ENCODE measurements at regions not wholly inside any gene's neighbourhood (a gene's known extent, or its start where the extent isn't known, plus 50 kb on each side); places are given as distances from the start of the nearest gene placed in this dataset.

DNA sequence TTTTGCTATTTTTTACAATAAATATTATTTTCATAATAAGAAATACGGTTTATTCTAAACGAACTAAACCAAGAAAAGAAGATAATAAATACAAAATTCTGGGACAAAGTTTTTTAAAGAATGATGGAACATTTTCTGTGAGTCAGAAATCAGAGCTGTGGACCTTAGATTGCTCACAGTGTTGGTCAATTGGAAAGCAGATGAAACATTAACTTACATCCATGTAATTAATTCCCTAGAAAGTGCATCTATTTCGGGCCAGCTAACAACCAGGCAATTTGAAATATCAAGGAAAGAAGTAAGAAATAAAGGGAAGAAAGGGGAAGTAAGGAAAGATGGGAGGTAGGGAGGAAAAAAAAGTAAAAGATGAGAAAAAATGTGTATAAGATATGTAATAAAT, 1569.8 kb upstream of the TENM4 start:
- TF ChIP-seq, protein P1, sequence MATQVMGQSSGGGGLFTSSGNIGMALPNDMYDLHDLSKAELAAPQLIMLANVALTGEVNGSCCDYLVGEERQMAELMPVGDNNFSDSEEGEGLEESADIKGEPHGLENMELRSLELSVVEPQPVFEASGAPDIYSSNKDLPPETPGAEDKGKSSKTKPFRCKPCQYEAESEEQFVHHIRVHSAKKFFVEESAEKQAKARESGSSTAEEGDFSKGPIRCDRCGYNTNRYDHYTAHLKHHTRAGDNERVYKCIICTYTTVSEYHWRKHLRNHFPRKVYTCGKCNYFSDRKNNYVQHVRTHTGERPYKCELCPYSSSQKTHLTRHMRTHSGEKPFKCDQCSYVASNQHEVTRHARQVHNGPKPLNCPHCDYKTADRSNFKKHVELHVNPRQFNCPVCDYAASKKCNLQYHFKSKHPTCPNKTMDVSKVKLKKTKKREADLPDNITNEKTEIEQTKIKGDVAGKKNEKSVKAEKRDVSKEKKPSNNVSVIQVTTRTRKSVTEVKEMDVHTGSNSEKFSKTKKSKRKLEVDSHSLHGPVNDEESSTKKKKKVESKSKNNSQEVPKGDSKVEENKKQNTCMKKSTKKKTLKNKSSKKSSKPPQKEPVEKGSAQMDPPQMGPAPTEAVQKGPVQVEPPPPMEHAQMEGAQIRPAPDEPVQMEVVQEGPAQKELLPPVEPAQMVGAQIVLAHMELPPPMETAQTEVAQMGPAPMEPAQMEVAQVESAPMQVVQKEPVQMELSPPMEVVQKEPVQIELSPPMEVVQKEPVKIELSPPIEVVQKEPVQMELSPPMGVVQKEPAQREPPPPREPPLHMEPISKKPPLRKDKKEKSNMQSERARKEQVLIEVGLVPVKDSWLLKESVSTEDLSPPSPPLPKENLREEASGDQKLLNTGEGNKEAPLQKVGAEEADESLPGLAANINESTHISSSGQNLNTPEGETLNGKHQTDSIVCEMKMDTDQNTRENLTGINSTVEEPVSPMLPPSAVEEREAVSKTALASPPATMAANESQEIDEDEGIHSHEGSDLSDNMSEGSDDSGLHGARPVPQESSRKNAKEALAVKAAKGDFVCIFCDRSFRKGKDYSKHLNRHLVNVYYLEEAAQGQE (IDR thresholded peaks at IDR 0.05; ENCODE audit: insufficient read depth in 1 of 2, low read depth in 2 of 2, low read length in 1 of 2): no peak
- TF ChIP-seq, protein P2, sequence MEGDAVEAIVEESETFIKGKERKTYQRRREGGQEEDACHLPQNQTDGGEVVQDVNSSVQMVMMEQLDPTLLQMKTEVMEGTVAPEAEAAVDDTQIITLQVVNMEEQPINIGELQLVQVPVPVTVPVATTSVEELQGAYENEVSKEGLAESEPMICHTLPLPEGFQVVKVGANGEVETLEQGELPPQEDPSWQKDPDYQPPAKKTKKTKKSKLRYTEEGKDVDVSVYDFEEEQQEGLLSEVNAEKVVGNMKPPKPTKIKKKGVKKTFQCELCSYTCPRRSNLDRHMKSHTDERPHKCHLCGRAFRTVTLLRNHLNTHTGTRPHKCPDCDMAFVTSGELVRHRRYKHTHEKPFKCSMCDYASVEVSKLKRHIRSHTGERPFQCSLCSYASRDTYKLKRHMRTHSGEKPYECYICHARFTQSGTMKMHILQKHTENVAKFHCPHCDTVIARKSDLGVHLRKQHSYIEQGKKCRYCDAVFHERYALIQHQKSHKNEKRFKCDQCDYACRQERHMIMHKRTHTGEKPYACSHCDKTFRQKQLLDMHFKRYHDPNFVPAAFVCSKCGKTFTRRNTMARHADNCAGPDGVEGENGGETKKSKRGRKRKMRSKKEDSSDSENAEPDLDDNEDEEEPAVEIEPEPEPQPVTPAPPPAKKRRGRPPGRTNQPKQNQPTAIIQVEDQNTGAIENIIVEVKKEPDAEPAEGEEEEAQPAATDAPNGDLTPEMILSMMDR (IDR thresholded peaks at IDR 0.05): no peak

All from Panc1 (cell line).